ENCODE measurements at regions not wholly inside any gene's neighbourhood (a gene's known extent, or its start where the extent isn't known, plus 50 kb on each side); places are given as distances from the start of the nearest gene placed in this dataset.
A peak's percentile ranks its signal among the peaks of the same experiment; 100 is the strongest.
"Not testable (repeated sequence)": the region's sequence is repeated elsewhere in the genome, so short reads cannot be mapped to it uniquely, and the experiment has no call there.

GRCh38 chr10:3660753-3661152, 124.3 kb downstream of the KLF6 start:
- Histone ChIP-seq H3K9ac (ENCODE audit: low read length in 2 of 2) (no peak overlapping the region), H3K36me3 (ENCODE audit: control insufficient read depth in 2 of 2, insufficient read depth in 2 of 2, low read length in 2 of 2) (no peaks in the 10 kb centered on the region), H3K27ac (ENCODE audit: low read length) (no peak overlapping the region), H3K9me3 (ENCODE audit: control insufficient read depth in 2 of 2, low read length in 2 of 2) (no peaks in the 10 kb centered on the region), H3K4me1 (ENCODE audit: control insufficient read depth, insufficient read depth, low read length) (no peaks in the 10 kb centered on the region), H3K27me3 (ENCODE audit: control insufficient read depth in 1 of 2, insufficient read depth in 2 of 2, low read length in 2 of 2) (no peaks in the 10 kb centered on the region), H3K4me3 (ENCODE audit: low read length in 2 of 2) (no peak overlapping the region)

- Histone ChIP-seq H3K4me1 (ENCODE audit: control insufficient read depth, insufficient read depth, low read length) (no peaks in the 10 kb centered on the region), H3K9ac (ENCODE audit: low read length in 2 of 2) (no peak overlapping the region), H3K9me3 (ENCODE audit: control insufficient read depth in 2 of 2, low read length in 2 of 2) (no peaks in the 10 kb centered on the region), H3K27me3 (ENCODE audit: control insufficient read depth in 1 of 2, insufficient read depth in 2 of 2, low read length in 2 of 2) (no peaks in the 10 kb centered on the region), H3K4me3 (ENCODE audit: low read length in 2 of 2) (no peak overlapping the region), H3K27ac (ENCODE audit: low read length) (no peak overlapping the region), H3K36me3 (ENCODE audit: control insufficient read depth in 2 of 2, insufficient read depth in 2 of 2, low read length in 2 of 2) (no peaks in the 10 kb centered on the region)
These were observed 125.6 kb downstream of the KLF6 start for GRCh38 chr10:3659203-3659917.

- Histone ChIP-seq H3K27me3 (ENCODE audit: control insufficient read depth in 1 of 2, insufficient read depth in 2 of 2, low read length in 2 of 2) (no peaks in the 10 kb centered on the region), H3K36me3 (ENCODE audit: control insufficient read depth in 2 of 2, insufficient read depth in 2 of 2, low read length in 2 of 2) (no peaks in the 10 kb centered on the region), H3K27ac (ENCODE audit: low read length) (no peak overlapping the region)
These were observed 126.2 kb downstream of the KLF6 start for GRCh38 chr10:3658766-3659165.

GRCh38 chr10:3656214-3656613, 128.8 kb downstream of the KLF6 start:
- no peak overlapping the region for H3K4me3 ChIP-seq (ENCODE audit: low read length in 2 of 2)
- no peaks in the 10 kb centered on the region for H3K36me3 ChIP-seq (ENCODE audit: control insufficient read depth in 2 of 2, insufficient read depth in 2 of 2, low read length in 2 of 2)
- H3K27me3 ChIP-seq (ENCODE audit: control insufficient read depth in 1 of 2, insufficient read depth in 2 of 2, low read length in 2 of 2) = no peaks in the 10 kb centered on the region
- no peak overlapping the region for H3K27ac ChIP-seq (ENCODE audit: low read length)
- H3K9me3 ChIP-seq (ENCODE audit: control insufficient read depth in 2 of 2, low read length in 2 of 2) = no peaks in the 10 kb centered on the region
- no peak overlapping the region for H3K9ac ChIP-seq (ENCODE audit: low read length in 2 of 2)
- no peaks in the 10 kb centered on the region for H3K4me1 ChIP-seq (ENCODE audit: control insufficient read depth, insufficient read depth, low read length)

More at GRCh38 chr10:3658766-3659165, 126.2 kb downstream of the KLF6 start:
- Histone ChIP-seq H3K9me3 (ENCODE audit: control insufficient read depth in 2 of 2, low read length in 2 of 2) (no peaks in the 10 kb centered on the region), H3K4me1 (ENCODE audit: control insufficient read depth, insufficient read depth, low read length) (no peaks in the 10 kb centered on the region), H3K4me3 (ENCODE audit: low read length in 2 of 2) (no peak overlapping the region), H3K9ac (ENCODE audit: low read length in 2 of 2) (no peak overlapping the region)

GRCh38 chr10:3655528-3655927, 129.5 kb downstream of the KLF6 start:
- no peak overlapping the region for H3K9ac ChIP-seq (ENCODE audit: low read length in 2 of 2)
- H3K27ac ChIP-seq (ENCODE audit: low read length) = no peak overlapping the region
- H3K9me3 ChIP-seq (ENCODE audit: control insufficient read depth in 2 of 2, low read length in 2 of 2) = no peaks in the 10 kb centered on the region
- no peaks in the 10 kb centered on the region for H3K36me3 ChIP-seq (ENCODE audit: control insufficient read depth in 2 of 2, insufficient read depth in 2 of 2, low read length in 2 of 2)
- H3K4me3 ChIP-seq (ENCODE audit: low read length in 2 of 2) = no peak overlapping the region
- H3K4me1 ChIP-seq (ENCODE audit: control insufficient read depth, insufficient read depth, low read length) = no peaks in the 10 kb centered on the region
- H3K27me3 ChIP-seq (ENCODE audit: control insufficient read depth in 1 of 2, insufficient read depth in 2 of 2, low read length in 2 of 2) = no peaks in the 10 kb centered on the region

GRCh38 chr10:3654980-3655379, 130.0 kb downstream of the KLF6 start:
- Histone ChIP-seq H3K4me1 (ENCODE audit: control insufficient read depth, insufficient read depth, low read length) (no peaks in the 10 kb centered on the region), H3K27ac (ENCODE audit: low read length) (no peak overlapping the region), H3K36me3 (ENCODE audit: control insufficient read depth in 2 of 2, insufficient read depth in 2 of 2, low read length in 2 of 2) (no peaks in the 10 kb centered on the region), H3K27me3 (ENCODE audit: control insufficient read depth in 1 of 2, insufficient read depth in 2 of 2, low read length in 2 of 2) (no peaks in the 10 kb centered on the region), H3K9ac (ENCODE audit: low read length in 2 of 2) (no peak overlapping the region), H3K9me3 (ENCODE audit: control insufficient read depth in 2 of 2, low read length in 2 of 2) (no peaks in the 10 kb centered on the region), H3K4me3 (ENCODE audit: low read length in 2 of 2) (no peak overlapping the region)

GRCh38 chr10:3654496-3654895, 130.5 kb downstream of the KLF6 start:
- Histone ChIP-seq H3K27me3 (ENCODE audit: control insufficient read depth in 1 of 2, insufficient read depth in 2 of 2, low read length in 2 of 2) (no peaks in the 10 kb centered on the region), H3K27ac (ENCODE audit: low read length) (no peak overlapping the region), H3K9me3 (ENCODE audit: control insufficient read depth in 2 of 2, low read length in 2 of 2) (no peaks in the 10 kb centered on the region), H3K4me1 (ENCODE audit: control insufficient read depth, insufficient read depth, low read length) (no peaks in the 10 kb centered on the region), H3K9ac (ENCODE audit: low read length in 2 of 2) (no peak overlapping the region), H3K4me3 (ENCODE audit: low read length in 2 of 2) (no peak overlapping the region), H3K36me3 (ENCODE audit: control insufficient read depth in 2 of 2, insufficient read depth in 2 of 2, low read length in 2 of 2) (no peaks in the 10 kb centered on the region)

GRCh38 chr10:3653303-3653702, 131.7 kb downstream of the KLF6 start:
- peak overlapping the region; percentile 17 to 62 for H3K4me3 ChIP-seq (ENCODE audit: low read length in 2 of 2)
- H3K9me3 ChIP-seq (ENCODE audit: control insufficient read depth in 2 of 2, low read length in 2 of 2); H3K27me3 ChIP-seq (ENCODE audit: control insufficient read depth in 1 of 2, insufficient read depth in 2 of 2, low read length in 2 of 2); H3K9ac ChIP-seq (ENCODE audit: low read length in 2 of 2); H3K27ac ChIP-seq (ENCODE audit: low read length); H3K4me1 ChIP-seq (ENCODE audit: control insufficient read depth, insufficient read depth, low read length); H3K36me3 ChIP-seq (ENCODE audit: control insufficient read depth in 2 of 2, insufficient read depth in 2 of 2, low read length in 2 of 2): not testable (repeated sequence)

- peak overlapping the region in 1 of 2 donors; percentile 47 for H3K9ac ChIP-seq (ENCODE audit: low read length in 2 of 2)
- no peaks in the 10 kb centered on the region for H3K4me1 ChIP-seq (ENCODE audit: control insufficient read depth, insufficient read depth, low read length)
- H3K27ac ChIP-seq (ENCODE audit: low read length) = no peak overlapping the region
- H3K9me3 ChIP-seq (ENCODE audit: control insufficient read depth in 2 of 2, low read length in 2 of 2) = no peaks in the 10 kb centered on the region
- H3K27me3 ChIP-seq (ENCODE audit: control insufficient read depth in 1 of 2, insufficient read depth in 2 of 2, low read length in 2 of 2) = no peaks in the 10 kb centered on the region
- H3K36me3 ChIP-seq (ENCODE audit: control insufficient read depth in 2 of 2, insufficient read depth in 2 of 2, low read length in 2 of 2) = no peaks in the 10 kb centered on the region
- peak overlapping the region; percentile 17 to 62 for H3K4me3 ChIP-seq (ENCODE audit: low read length in 2 of 2)
These were observed 132.1 kb downstream of the KLF6 start for GRCh38 chr10:3652886-3653285.

- Histone ChIP-seq H3K27me3 (ENCODE audit: control insufficient read depth in 1 of 2, insufficient read depth in 2 of 2, low read length in 2 of 2) (no peaks in the 10 kb centered on the region), H3K4me3 (ENCODE audit: low read length in 2 of 2) (no peak overlapping the region), H3K4me1 (ENCODE audit: control insufficient read depth, insufficient read depth, low read length) (no peaks in the 10 kb centered on the region)
These were observed 132.9 kb downstream of the KLF6 start for GRCh38 chr10:3651969-3652653.

GRCh38 chr10:3648576-3648975, 136.4 kb downstream of the KLF6 start:
- no peak overlapping the region for H3K4me3 ChIP-seq (ENCODE audit: low read length in 2 of 2)
- no peaks in the 10 kb centered on the region for H3K27me3 ChIP-seq (ENCODE audit: control insufficient read depth in 1 of 2, insufficient read depth in 2 of 2, low read length in 2 of 2)
- no peaks in the 10 kb centered on the region for H3K4me1 ChIP-seq (ENCODE audit: control insufficient read depth, insufficient read depth, low read length)
- no peaks in the 10 kb centered on the region for H3K36me3 ChIP-seq (ENCODE audit: control insufficient read depth in 2 of 2, insufficient read depth in 2 of 2, low read length in 2 of 2)
- H3K9me3 ChIP-seq (ENCODE audit: control insufficient read depth in 2 of 2, low read length in 2 of 2) = no peaks in the 10 kb centered on the region
- no peak overlapping the region for H3K9ac ChIP-seq (ENCODE audit: low read length in 2 of 2)
- no peak overlapping the region for H3K27ac ChIP-seq (ENCODE audit: low read length)

More at GRCh38 chr10:3651969-3652653, 132.9 kb downstream of the KLF6 start:
- Histone ChIP-seq H3K36me3 (ENCODE audit: control insufficient read depth in 2 of 2, insufficient read depth in 2 of 2, low read length in 2 of 2) (no peaks in the 10 kb centered on the region), H3K9me3 (ENCODE audit: control insufficient read depth in 2 of 2, low read length in 2 of 2) (no peaks in the 10 kb centered on the region), H3K9ac (ENCODE audit: low read length in 2 of 2) (no peak overlapping the region), H3K27ac (ENCODE audit: low read length) (no peak overlapping the region)
